Suprapubic skin (tissue), 4 donors: ENCODE measurements at regions not wholly inside any gene's neighbourhood (a gene's known extent, or its start where the extent isn't known, plus 50 kb on each side); places are given as distances from the start of the nearest gene placed in this dataset.

Experiments
- DNase-seq, 2 donors: peaks; one replicate each; pipeline ENCODE4 v3.0.0-alpha.2; 2019; ENCODE audit warnings: low spot score in 2 of 2
- H3K27ac ChIP-seq: fragments of 200-600 bp; sonication (generic); one replicate; pipeline ENCODE4 v1.5.1; 2019
- H3K27me3 ChIP-seq: fragments of 200-600 bp; sonication (generic); one replicate; pipeline ENCODE4 v1.5.1; 2019
- H3K36me3 ChIP-seq: fragments of 200-600 bp; sonication (generic); one replicate; pipeline ENCODE4 v1.5.1; 2019
- H3K4me1 ChIP-seq: fragments of 200-600 bp; sonication (generic); one replicate; pipeline ENCODE4 v1.5.1; 2019
- H3K4me3 ChIP-seq: fragments of 200-600 bp; sonication (generic); one replicate; pipeline ENCODE4 v1.5.1; 2019; ENCODE audit warnings: mild to moderate bottlenecking
- H3K9me3 ChIP-seq: fragments of 200-600 bp; sonication (generic); one replicate; pipeline ENCODE4 v1.5.1; 2019
- EP300 ChIP-seq: sonication (generic); formaldehyde crosslinking; IDR thresholded peaks from one replicate; pipeline ENCODE4 v1.6.1; 2017; ENCODE audit warnings: antibody characterized with exemption
- POLR2A ChIP-seq, 2 donors: fragments of 450-650 bp; IDR thresholded peaks; one replicate each; pipeline ENCODE4 v1.6.1; 2017; ENCODE audit warnings: antibody characterized with exemption in 2 of 2, mild to moderate bottlenecking in 2 of 2, moderate library complexity in 2 of 2
- POLR2AphosphoS5 ChIP-seq, 3 donors: sonication (generic); formaldehyde crosslinking; IDR thresholded peaks; one replicate each; pipeline ENCODE4 v1.6.1; 2017; ENCODE audit warnings: antibody characterized with exemption in 3 of 3
- WGBS: methylation state at CpG from one replicate; pipeline ENCODE4 v1.1.5; 2018; 5-methylcytosine and 5-hydroxymethylcytosine counted together
- TF ChIP-seq, protein P1 (sequence below), 2 donors: fragments of 200-600 bp in 1 of 2; fragments of 450-650 bp in 1 of 2; sonication (generic) in 1 of 2; IDR thresholded peaks; one replicate each; pipeline ENCODE4 v1.5.1; 2016 to 2019; ENCODE audit warnings: antibody characterized with exemption in 2 of 2, mild to moderate bottlenecking in 1 of 2, moderate library complexity in 1 of 2

DNA sequence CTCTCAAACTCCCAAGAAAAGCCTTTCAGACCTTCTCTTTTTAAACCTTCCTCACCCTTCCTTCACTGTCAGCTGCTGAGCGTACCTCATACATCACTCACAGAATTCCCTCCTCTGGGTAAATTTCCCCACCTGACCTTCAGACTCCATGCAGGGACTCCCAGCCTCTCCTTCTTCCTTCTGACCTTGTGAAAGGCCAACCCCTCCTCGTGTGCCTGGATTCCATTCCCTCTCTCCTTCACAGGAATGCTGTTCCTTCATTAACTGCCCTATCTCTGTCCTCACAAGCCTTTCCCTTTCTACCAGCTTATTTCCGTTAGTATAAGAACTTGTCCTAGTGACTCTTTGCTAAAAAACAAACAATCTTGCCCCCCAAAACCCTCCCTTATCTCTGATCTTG lies 69.7 kb upstream of the MME start:
- DNase-seq: no peak
- TF ChIP-seq, protein P1, sequence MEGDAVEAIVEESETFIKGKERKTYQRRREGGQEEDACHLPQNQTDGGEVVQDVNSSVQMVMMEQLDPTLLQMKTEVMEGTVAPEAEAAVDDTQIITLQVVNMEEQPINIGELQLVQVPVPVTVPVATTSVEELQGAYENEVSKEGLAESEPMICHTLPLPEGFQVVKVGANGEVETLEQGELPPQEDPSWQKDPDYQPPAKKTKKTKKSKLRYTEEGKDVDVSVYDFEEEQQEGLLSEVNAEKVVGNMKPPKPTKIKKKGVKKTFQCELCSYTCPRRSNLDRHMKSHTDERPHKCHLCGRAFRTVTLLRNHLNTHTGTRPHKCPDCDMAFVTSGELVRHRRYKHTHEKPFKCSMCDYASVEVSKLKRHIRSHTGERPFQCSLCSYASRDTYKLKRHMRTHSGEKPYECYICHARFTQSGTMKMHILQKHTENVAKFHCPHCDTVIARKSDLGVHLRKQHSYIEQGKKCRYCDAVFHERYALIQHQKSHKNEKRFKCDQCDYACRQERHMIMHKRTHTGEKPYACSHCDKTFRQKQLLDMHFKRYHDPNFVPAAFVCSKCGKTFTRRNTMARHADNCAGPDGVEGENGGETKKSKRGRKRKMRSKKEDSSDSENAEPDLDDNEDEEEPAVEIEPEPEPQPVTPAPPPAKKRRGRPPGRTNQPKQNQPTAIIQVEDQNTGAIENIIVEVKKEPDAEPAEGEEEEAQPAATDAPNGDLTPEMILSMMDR (IDR thresholded peaks at IDR 0.05): no peak
- TF ChIP-seq POLR2AphosphoS5 (IDR thresholded peaks at IDR 0.05): no peak
- no peak for TF ChIP-seq EP300
- no peak for TF ChIP-seq POLR2A (IDR thresholded peaks at IDR 0.05)
- Histone ChIP-seq H3K27me3 (no peaks in the 10 kb centered on the region), H3K4me3 (no peak overlapping the region), H3K27ac (no peak overlapping the region), H3K36me3 (no peaks in the 10 kb centered on the region), H3K9me3 (no peaks in the 10 kb centered on the region), H3K4me1 (no peaks in the 10 kb centered on the region)
- WGBS: 76% methylated on average over 3 of the region's 3 CpGs

DNA sequence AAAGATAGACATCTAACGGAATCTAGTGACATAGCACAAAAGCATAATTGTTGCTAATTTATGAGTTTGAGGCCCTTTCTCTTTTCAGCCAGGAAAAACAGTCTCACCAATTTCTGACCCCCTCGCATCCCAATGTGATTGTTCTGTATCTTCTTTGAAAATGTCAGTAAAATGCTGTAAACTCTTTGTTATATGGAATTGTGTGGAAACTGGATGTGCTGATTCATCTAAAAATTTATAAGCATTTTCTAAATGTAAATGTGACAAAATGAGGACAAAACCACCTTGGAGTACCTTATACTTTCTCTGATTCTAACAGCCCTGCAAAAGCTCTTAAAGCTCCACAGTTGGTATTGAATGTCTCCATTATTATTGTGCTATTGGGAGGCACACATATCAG lies 70.9 kb upstream of the MME start:
- H3K27ac ChIP-seq: no peak overlapping the region
- H3K27me3 ChIP-seq: no peaks in the 10 kb centered on the region
- DNase-seq: no peak
- no peak overlapping the region for H3K4me3 ChIP-seq
- H3K9me3 ChIP-seq: no peaks in the 10 kb centered on the region
- no peak for TF ChIP-seq EP300
- TF ChIP-seq POLR2AphosphoS5 (IDR thresholded peaks at IDR 0.05): no peak
- TF ChIP-seq, protein P1 (IDR thresholded peaks at IDR 0.05): no peak
- 90% methylated on average over 2 of the region's 2 CpGs for WGBS
- H3K36me3 ChIP-seq: no peaks in the 10 kb centered on the region
- H3K4me1 ChIP-seq: no peaks in the 10 kb centered on the region

DNA sequence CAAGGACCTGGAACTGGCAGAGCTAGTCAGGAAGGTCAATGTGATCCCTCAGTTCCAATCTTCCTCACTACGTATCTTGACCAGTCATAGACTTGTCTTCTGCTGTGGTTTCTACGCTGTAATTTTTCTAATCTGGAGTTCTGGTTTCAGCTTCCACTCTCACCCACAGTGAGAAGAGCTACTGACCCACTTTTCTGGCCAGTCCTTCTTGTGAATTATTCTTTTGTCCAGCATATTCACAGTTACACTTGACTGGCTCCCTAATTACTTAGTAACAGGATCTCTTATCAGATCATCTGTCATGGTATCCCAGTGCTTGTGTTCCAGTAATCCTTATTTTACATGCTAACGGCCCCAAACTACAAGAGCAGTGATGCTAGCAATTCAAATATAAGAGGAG lies 72.4 kb upstream of the MME start:
- no peaks in the 10 kb centered on the region for H3K36me3 ChIP-seq
- H3K4me1 ChIP-seq: no peaks in the 10 kb centered on the region
- no peak overlapping the region for H3K27ac ChIP-seq
- no peak overlapping the region for H3K4me3 ChIP-seq
- TF ChIP-seq EP300 (no peak), POLR2A (IDR thresholded peaks at IDR 0.05) (no peak), POLR2AphosphoS5 (IDR thresholded peaks at IDR 0.05) (no peak)
- TF ChIP-seq, protein P1 (IDR thresholded peaks at IDR 0.05): no peak
- 80% methylated on average over 3 of the region's 3 CpGs for WGBS
- H3K27me3 ChIP-seq: no peaks in the 10 kb centered on the region
- no peak for DNase-seq
- no peaks in the 10 kb centered on the region for H3K9me3 ChIP-seq

DNA sequence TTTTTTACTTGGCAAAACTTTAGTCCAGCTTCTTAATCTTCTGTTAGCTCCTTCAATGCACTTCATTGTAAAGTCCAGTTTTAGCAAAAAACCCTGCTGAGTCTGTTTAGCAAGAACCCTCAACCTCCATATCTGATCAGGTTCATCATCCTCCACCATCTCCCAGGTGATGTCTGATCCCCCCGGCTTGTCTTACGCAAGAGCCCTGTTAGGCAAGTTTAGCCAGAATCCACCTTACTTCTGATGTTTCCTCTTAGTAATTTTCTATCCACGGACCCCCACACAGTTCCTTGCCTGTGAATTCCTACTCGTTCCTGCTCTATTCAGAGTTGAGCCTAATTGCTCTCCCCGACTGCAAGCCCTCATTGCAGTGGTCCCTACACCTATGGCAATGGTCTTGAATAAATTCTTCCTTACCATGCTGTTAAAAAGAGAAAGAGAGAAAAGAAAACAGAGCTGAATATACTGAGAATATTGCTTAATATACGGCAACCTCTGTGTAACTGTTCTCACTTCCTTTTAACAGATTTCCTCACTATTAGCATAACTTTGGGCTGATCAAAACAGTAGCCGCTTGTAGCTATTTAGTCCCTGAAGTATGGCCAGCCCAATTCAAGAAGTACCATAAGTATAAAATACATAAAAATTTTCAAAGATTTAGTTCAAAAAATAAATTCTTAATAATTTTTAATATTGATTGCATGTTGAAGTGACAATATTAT lies 78.7 kb upstream of the MME start:
- H3K4me1 ChIP-seq: no peaks in the 10 kb centered on the region
- no peak for DNase-seq
- no peak for TF ChIP-seq EP300
- TF ChIP-seq, protein P1 (IDR thresholded peaks at IDR 0.05): no peak
- no peaks in the 10 kb centered on the region for H3K9me3 ChIP-seq
- no peaks in the 10 kb centered on the region for H3K27me3 ChIP-seq
- H3K36me3 ChIP-seq: no peaks in the 10 kb centered on the region
- H3K27ac ChIP-seq: no peak overlapping the region
- no peak overlapping the region for H3K4me3 ChIP-seq
- 64% methylated on average over 7 of the region's 7 CpGs for whole genome bisulfite sequencing

DNA sequence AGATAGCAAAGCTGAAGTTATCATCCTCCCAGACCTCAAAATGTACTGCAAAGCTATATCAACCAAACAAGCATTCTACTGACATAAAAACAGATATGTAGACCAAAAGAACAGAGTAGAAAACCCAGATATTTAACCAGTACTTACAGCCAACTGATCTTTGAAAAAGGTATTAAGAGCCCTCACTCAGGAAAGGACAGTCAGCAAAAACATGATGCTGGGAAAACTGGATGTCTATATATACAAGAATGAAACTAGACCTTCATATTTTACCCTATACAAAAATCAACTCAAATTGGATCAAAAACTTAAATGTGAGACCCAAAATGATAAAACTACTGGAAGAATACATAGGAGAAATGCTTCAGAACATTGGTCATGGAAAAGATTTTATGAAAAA lies 87.5 kb upstream of the MME start:
- H3K27me3 ChIP-seq: no peaks in the 10 kb centered on the region
- no peak overlapping the region for H3K27ac ChIP-seq
- H3K9me3 ChIP-seq: no peaks in the 10 kb centered on the region
- H3K4me1 ChIP-seq: no peaks in the 10 kb centered on the region
- TF ChIP-seq POLR2AphosphoS5 (IDR thresholded peaks at IDR 0.05) (no peak), EP300 (no peak)
- TF ChIP-seq, protein P1 (IDR thresholded peaks at IDR 0.05): no peak
- no peak overlapping the region for H3K4me3 ChIP-seq
- no peak for DNase-seq
- H3K36me3 ChIP-seq: no peaks in the 10 kb centered on the region
